GM19328 (cell line): ENCODE measurements at regions not wholly inside any gene's neighbourhood (a gene's known extent, or its start where the extent isn't known, plus 50 kb on each side); places are given as distances from the start of the nearest gene placed in this dataset.

Experiments used
- ATAC-seq: cut with Tn5 transposase; IDR thresholded peaks from one replicate; pipeline ENCODE4 v1.9.1; 2021; ENCODE audit warnings: mild to moderate bottlenecking, moderate library complexity; ENCODE audit not compliant: unreplicated experiment

- no peak for ATAC-seq
Measured at GRCh38 chr2:105652014-105652796, 92.5 kb upstream of the NCK2 start.

GRCh38 chr2:105649534-105649933 lies 95.2 kb upstream of the NCK2 start:
- no peak for ATAC-seq

DNA sequence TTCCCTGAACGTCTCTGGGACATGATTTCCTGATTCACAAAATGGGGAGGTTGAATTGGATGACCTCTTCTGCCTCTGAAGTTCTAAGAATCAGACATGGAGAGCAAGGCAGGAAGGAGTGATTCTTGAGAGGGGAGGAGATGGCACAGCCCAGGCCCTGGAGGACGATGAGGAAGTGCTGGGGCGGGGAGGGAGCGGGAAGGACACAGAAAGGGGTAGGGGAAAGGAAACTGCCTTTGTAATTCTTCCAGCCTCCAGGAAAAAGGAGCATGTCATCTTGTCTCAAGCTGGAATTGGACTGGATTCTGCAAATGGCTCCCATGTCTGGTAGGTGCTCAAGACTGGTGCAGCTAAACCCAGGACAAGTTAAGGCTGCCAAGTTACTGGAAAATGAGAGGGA lies 97.0 kb upstream of the NCK2 start:
- ATAC-seq, result no peak

DNA sequence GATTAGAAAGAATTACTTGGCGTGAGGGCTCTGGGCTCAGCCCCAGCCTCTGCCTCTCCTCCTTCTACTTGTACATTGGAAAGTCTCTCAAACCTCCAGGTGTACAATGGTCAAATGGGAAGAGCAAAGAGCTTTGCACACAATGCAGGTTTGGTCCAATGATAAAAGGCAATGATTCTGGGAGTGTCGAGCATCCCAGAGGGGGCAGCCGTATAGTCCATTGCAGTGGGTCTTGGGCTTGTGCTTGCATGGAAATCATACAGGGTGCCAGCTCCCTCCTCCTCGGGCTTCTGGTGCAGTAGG lies 98.0 kb upstream of the NCK2 start:
- no peak for ATAC-seq

DNA sequence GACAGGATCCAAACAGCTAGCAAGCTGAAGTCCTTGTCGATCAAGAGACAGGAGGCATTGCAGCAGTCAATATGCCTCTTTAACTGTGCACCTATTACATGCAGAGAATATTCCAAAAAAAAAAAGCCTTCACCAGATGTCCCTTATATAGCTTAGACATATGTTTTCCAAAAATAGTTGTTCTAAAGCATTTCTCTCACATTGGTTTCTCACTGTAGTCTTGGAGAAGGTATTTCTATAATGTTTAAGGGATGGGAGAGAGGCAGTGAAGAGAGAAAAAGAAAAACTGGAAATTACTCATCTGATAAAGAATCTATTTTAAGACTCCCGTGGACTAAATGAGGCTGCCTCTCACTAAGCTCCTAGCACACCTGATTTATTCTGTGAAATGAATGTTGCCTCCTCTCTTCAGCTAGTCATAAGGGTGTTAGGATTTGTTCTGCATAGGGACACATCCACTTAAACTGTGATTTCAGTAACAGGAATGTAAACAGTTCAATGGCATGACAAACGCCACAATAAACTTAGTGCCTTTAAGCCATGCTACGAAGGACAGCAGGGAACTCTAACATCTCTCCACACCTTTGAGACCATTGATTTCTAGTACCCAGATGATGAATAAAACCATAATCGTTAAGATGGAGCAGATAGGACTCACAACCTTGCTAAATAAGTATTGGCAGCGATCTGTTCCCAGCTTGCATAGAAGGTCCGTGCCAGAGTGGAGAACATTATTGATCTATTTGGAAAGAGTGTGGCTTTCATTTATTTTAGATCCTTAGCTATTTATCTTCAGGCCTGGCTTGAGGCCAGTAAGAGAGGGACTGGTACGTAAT lies 98.6 kb upstream of the NCK2 start:
- no peak for ATAC-seq

DNA sequence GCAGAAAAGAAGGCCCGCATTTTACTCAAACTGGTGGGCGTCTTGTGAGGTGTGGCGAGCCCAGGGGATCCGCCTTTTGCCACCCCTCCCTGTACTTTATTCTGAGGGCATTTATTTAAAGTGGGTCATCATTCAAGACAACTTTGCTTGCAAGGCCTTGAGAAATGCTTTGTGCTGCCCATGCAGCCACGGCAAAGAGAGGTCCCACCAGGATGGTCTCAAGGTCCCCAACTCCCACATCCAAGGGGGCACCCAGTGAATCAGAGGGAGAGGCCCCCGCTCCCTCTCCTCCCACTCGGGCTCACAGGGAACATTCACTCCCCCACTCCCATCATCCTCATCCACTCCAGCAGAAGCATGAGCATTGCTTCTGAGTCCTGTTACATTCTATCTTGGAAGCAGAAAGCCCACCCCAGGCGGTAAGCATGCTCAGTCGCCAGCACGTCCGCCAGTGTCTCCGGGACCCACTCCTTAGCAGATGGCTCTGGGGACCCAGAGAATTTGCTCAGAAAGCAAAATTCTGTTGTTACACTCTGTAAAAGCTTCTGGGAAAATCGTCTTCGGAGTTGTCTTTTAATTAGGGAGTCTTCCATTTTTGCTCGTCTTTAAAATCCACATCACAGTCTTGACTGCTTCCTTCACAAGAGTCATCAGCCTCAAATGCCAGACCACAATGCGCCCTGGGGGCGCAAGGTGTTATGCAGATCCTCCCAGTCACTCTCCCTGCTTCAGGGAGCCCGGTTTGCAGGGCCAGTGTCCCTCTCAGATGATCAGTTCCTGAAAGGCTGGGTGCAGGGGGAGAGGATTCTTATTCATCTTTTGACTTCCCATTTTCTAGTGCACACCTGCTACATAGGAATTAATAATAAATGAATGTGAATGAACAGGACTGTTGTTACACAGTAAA lies 99.4 kb upstream of the NCK2 start:
- no peak for ATAC-seq

- no peak for ATAC-seq
Measured at GRCh38 chr2:105644174-105644980, 100.3 kb upstream of the NCK2 start.

GRCh38 chr2:105643405-105644173 lies 101.1 kb upstream of the NCK2 start:
- no peak for ATAC-seq

GRCh38 chr2:105641389-105641811 lies 103.3 kb upstream of the NCK2 start:
- ATAC-seq, result no peak

GRCh38 chr2:105640246-105640645 lies 104.5 kb upstream of the NCK2 start:
- ATAC-seq, result no peak

DNA sequence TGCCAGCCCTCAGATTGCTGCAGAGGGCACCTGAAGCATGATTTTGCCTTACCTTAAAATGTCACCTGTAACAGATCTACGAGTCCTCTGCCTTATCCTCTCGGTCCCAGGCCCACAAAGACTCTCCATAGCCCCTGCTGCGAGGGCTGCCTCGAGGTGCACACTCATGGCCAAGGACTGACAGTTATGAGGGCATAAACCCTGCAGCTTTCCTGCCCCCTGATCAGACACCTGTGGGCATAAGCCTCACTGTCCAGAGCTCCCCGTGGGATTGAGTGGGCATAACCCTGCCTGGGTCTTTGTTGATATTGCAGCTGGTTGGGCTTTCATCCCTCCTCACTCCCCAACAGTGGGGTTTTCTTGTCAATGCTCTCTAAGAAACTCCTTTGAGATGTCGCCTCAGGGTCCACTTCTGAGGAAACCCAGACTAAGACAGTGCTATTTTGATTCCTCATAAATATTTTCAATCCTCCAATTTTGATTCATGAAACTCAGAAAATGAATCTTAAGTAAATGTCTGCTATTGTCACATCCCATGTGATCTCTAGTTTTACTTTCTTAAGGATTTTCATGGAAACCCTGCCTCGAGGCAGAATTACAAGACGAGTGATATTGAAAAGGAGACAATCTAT lies 108.5 kb upstream of the NCK2 start:
- no peak for ATAC-seq

DNA sequence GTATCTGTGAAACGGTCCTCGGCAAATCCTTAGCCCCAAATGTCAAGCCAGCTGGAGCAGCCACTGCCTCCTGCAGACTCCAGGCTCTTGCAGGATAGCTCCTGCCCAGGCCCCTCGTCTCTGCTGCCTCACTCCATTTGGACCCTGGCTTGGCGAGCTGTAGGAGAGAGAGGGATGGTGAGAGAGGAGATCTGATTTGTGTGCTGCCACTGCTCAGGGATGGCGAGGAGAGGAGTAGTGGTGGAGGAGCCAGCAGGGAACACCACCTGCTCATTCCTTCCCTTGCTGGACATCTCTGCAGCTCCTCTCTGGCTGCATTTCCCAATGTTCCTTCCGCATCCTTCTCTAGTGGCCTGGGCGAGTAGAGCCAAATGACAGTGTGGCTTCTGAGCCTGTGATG lies 109.1 kb upstream of the NCK2 start:
- no peak for ATAC-seq

DNA sequence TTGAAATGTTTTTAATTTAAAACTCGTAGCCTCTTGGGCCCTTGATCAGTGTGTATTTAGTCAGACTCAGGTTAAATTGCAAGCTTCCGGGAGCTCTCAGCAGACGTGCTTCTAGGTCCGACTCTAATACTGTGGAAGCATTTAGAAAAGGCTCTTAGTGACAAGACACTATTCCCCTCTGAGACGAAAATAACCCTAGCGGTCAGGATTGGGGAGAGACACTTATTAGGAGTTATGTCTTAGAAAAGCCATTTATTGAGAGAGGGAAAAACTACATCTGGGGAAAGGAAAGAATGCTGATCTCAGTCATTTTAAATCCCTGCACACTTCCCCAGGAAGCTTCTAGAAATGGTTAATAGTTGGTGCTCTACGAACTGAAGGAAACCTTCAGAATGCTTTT lies 110.5 kb upstream of the NCK2 start:
- ATAC-seq, result no peak

- ATAC-seq, result no peak
Measured at GRCh38 chr2:105631922-105632321, 112.8 kb upstream of the NCK2 start.

GRCh38 chr2:105631011-105631410 lies 113.7 kb upstream of the NCK2 start:
- ATAC-seq, result no peak

DNA sequence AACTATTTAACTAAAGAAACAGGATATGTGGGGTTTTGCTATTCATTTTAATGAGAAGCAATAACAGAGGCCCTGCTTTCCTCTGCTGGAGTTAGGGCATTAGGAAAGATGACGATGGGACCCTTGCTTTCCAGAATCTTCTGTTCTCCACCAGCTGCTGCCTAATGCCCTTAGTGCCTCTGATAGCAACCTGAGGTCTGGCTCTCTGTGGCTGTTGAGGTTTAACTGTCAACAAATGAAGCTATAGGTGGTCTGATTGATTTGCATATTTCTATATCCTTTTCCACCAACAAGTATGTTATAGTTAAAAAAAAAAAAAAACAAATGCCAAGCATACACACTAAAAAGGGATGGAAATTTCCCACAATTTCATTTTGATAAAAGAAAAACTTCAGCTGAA lies 115.1 kb upstream of the NCK2 start:
- no peak for ATAC-seq

- ATAC-seq, result no peak
Measured at GRCh38 chr2:105627534-105627933, 117.2 kb upstream of the NCK2 start.

DNA sequence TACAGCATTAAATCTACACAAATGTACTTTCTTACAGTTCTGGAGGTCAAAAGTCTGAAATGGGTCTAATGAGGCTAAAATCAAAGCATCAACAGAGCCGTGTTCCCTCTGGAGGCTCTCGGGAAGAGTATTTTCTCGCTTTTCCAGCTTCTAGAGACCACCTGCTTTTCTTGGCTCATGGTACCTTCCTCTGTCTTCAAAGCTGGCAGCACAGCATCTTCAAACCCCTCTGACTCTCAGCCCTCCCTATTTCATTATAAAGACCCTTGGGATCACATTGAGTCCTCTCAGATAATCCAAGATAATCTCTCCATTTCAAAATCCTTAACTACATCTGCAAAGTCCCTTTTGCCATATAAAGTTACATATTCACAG lies 117.8 kb upstream of the NCK2 start:
- no peak for ATAC-seq

GRCh38 chr2:105626212-105626965 lies 118.3 kb upstream of the NCK2 start:
- ATAC-seq, result no peak
